ENCODE measurements at regions not wholly inside any gene's neighbourhood (a gene's known extent, or its start where the extent isn't known, plus 50 kb on each side); places are given as distances from the start of the nearest gene placed in this dataset.

GRCh38 chr6:23561732-23562131, 564.3 kb upstream of the NRSN1 start:
- intact Hi-C loops (cut with DNase I) = no loop called here
- H3K27ac ChIP-seq = no peak overlapping the region
- H3K36me3 ChIP-seq = no peaks in the 10 kb centered on the region
- no peaks in the 10 kb centered on the region for H3K4me1 ChIP-seq
- no peak for DNase-seq (ENCODE audit: low spot score in 2 of 2)
- no peak for TF ChIP-seq CTCF (IDR thresholded peaks at IDR 0.05)
- H3K9me3 ChIP-seq = peaks cover 0 to 9% of the 10 kb centered on the region in 2 donors
- H3K27me3 ChIP-seq = no peaks in the 10 kb centered on the region
- no peak overlapping the region for H3K4me3 ChIP-seq

GRCh38 chr6:23562554-23562953, 563.5 kb upstream of the NRSN1 start:
- Histone ChIP-seq H3K27ac (no peak overlapping the region), H3K27me3 (no peaks in the 10 kb centered on the region), H3K4me3 (no peak overlapping the region), H3K4me1 (no peaks in the 10 kb centered on the region), H3K36me3 (no peaks in the 10 kb centered on the region), H3K9me3 (peaks cover 0 to 9% of the 10 kb centered on the region in 2 donors)
- no peak for DNase-seq (ENCODE audit: low spot score in 2 of 2)
- no peak for TF ChIP-seq CTCF (IDR thresholded peaks at IDR 0.05)
- intact Hi-C loops (cut with DNase I) = no loop called here

GRCh38 chr6:23563323-23563722, 562.7 kb upstream of the NRSN1 start:
- Histone ChIP-seq H3K4me1 (no peaks in the 10 kb centered on the region), H3K27ac (no peak overlapping the region), H3K9me3 (peaks cover 0 to 9% of the 10 kb centered on the region in 2 donors), H3K36me3 (no peaks in the 10 kb centered on the region), H3K4me3 (no peak overlapping the region), H3K27me3 (no peaks in the 10 kb centered on the region)
- no peak for TF ChIP-seq CTCF (IDR thresholded peaks at IDR 0.05)
- no peak for DNase-seq (ENCODE audit: low spot score in 2 of 2)
- intact Hi-C loops (cut with DNase I) = no loop called here

- H3K27ac ChIP-seq = no peak overlapping the region
- no peak for DNase-seq (ENCODE audit: low spot score in 2 of 2)
- H3K36me3 ChIP-seq = no peaks in the 10 kb centered on the region
- H3K27me3 ChIP-seq = no peaks in the 10 kb centered on the region
- no peak overlapping the region for H3K4me3 ChIP-seq
- TF ChIP-seq CTCF (IDR thresholded peaks at IDR 0.05) = no peak
- peaks cover 0 to 9% of the 10 kb centered on the region in 2 donors for H3K9me3 ChIP-seq
- H3K4me1 ChIP-seq = no peaks in the 10 kb centered on the region
- intact Hi-C loops (cut with DNase I) = no loop called here
These were observed 559.6 kb upstream of the NRSN1 start for GRCh38 chr6:23566418-23566817.

GRCh38 chr6:23568292-23568691, 557.7 kb upstream of the NRSN1 start:
- TF ChIP-seq CTCF (IDR thresholded peaks at IDR 0.05) = no peak
- DNase-seq (ENCODE audit: low spot score in 2 of 2) = no peak
- Histone ChIP-seq H3K4me3 (no peak overlapping the region), H3K9me3 (no peaks in the 10 kb centered on the region), H3K36me3 (no peaks in the 10 kb centered on the region), H3K27ac (no peak overlapping the region), H3K4me1 (no peaks in the 10 kb centered on the region), H3K27me3 (no peaks in the 10 kb centered on the region)
- intact Hi-C loops (cut with DNase I) = no loop called here

GRCh38 chr6:23584134-23584763, 541.8 kb upstream of the NRSN1 start:
- TF ChIP-seq CTCF (IDR thresholded peaks at IDR 0.05) = no peak
- H3K36me3 ChIP-seq = no peaks in the 10 kb centered on the region
- no peaks in the 10 kb centered on the region for H3K27me3 ChIP-seq
- no peak for DNase-seq (ENCODE audit: low spot score in 2 of 2)
- H3K9me3 ChIP-seq = no peaks in the 10 kb centered on the region
- no peak overlapping the region for H3K27ac ChIP-seq
- intact Hi-C loops (cut with DNase I) = no loop called here
- H3K4me1 ChIP-seq = no peaks in the 10 kb centered on the region
- H3K4me3 ChIP-seq = no peak overlapping the region
